HL-60 (cell line): ENCODE measurements at regions not wholly inside any gene's neighbourhood (a gene's known extent, or its start where the extent isn't known, plus 50 kb on each side); places are given as distances from the start of the nearest gene placed in this dataset.

Experiments used
- CTCF ChIP-seq: IDR thresholded peaks from one replicate; pipeline ENCODE4 v1.5.1; 2011; ENCODE audit warnings: low read length, control low read depth, inconsistent platforms; ENCODE audit not compliant: insufficient read depth
- REST ChIP-seq: IDR thresholded peaks from 2 replicates; pipeline ENCODE4 v1.6.1; 2012; ENCODE audit warnings: low read depth; ENCODE audit not compliant: insufficient replicate concordance

DNA sequence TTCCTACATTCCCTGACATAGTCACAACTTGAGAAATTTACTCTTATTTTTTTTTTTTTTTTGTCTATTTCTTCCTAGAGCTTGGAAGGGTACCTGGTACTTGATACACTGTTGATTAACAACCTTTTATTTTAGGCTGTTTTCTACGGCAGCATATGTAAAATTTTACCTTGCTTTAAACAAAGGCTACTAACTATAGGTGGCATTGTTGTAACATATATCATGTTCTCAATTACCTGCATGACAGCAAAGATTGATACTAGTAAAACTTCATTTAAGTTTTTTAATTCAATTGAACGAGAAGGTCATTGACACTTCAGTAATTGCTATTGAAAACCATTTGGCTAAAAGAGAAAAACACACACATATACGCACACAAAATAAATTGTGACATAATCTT lies 238.3 kb upstream of the ESRRG start:
- TF ChIP-seq CTCF: no peak
- no peak for TF ChIP-seq REST
